Astrocyte (in vitro differentiated cells and primary cell): ENCODE measurements at regions not wholly inside any gene's neighbourhood (a gene's known extent, or its start where the extent isn't known, plus 50 kb on each side); places are given as distances from the start of the nearest gene placed in this dataset.

Experiments used
- DNase-seq: peaks from one replicate; pipeline ENCODE4 v3.0.0-alpha.2; 2010; ENCODE audit warnings: low read depth
- FAIRE-seq: peaks from 2 replicates; lab custom pipeline; 2011; peaks lifted over from hg19 to GRCh38; lab: Jason Lieb, UNC
- H2AFZ ChIP-seq: 2 replicates; pipeline ENCODE4 v1.6.0; 2012; ENCODE audit warnings: low read depth, low read length, inconsistent platforms
- H3K27ac ChIP-seq: 2 replicates; pipeline ENCODE4 v1.5.1; 2011; ENCODE audit warnings: low read depth, low read length, inconsistent platforms
- H3K27me3 ChIP-seq: 2 replicates; pipeline ENCODE4 v1.6.0; 2011; ENCODE audit warnings: low read length, inconsistent platforms; ENCODE audit not compliant: insufficient read depth
- H3K36me3 ChIP-seq: 2 replicates; pipeline ENCODE4 v1.5.1; 2011; ENCODE audit warnings: low read length, inconsistent platforms; ENCODE audit not compliant: insufficient read depth
- H3K4me1 ChIP-seq: 2 replicates; pipeline ENCODE4 v1.5.1; 2011; ENCODE audit warnings: low read length, inconsistent platforms; ENCODE audit not compliant: insufficient read depth
- H3K4me2 ChIP-seq: 2 replicates; pipeline ENCODE4 v1.6.0; 2012; ENCODE audit warnings: low read length, inconsistent platforms
- H3K4me3 ChIP-seq: 2 replicates; pipeline ENCODE4 v1.5.1; 2011; ENCODE audit warnings: low read depth, mild to moderate bottlenecking, low read length, inconsistent platforms; ENCODE audit not compliant: insufficient read depth
- H3K79me2 ChIP-seq: 2 replicates; pipeline ENCODE4 v1.6.0; 2012; ENCODE audit warnings: mild to moderate bottlenecking, low read length, inconsistent platforms; ENCODE audit not compliant: insufficient read depth
- H3K9ac ChIP-seq: 2 replicates; pipeline ENCODE4 v1.6.0; 2012; ENCODE audit warnings: mild to moderate bottlenecking, low read length, inconsistent platforms
- H3K9me3 ChIP-seq: 2 replicates; pipeline ENCODE4 v1.5.1; 2012; ENCODE audit warnings: low read depth, mild to moderate bottlenecking, low read length, inconsistent platforms; ENCODE audit not compliant: insufficient read depth
- H4K20me1 ChIP-seq: 2 replicates; pipeline ENCODE4 v1.6.0; 2012; ENCODE audit warnings: low read length, inconsistent platforms; ENCODE audit not compliant: insufficient read depth
- H3K27ac Mint-ChIP-seq: one replicate; pipeline ENCODE4 v1.8.0; 2021; ENCODE audit warnings: mild to moderate bottlenecking, mixed read lengths; ENCODE audit not compliant: unreplicated experiment
- H3K27me3 Mint-ChIP-seq: one replicate; pipeline ENCODE4 v1.8.0; 2021; ENCODE audit warnings: low read depth, mixed read lengths; ENCODE audit not compliant: unreplicated experiment
- H3K36me3 Mint-ChIP-seq: one replicate; pipeline ENCODE4 v1.8.0; 2021; ENCODE audit warnings: low read depth, mixed read lengths; ENCODE audit not compliant: unreplicated experiment
- H3K4me1 Mint-ChIP-seq: one replicate; pipeline ENCODE4 v1.8.0; 2021; ENCODE audit warnings: low read depth, mixed read lengths; ENCODE audit not compliant: unreplicated experiment
- H3K4me3 Mint-ChIP-seq: one replicate; pipeline ENCODE4 v1.8.0; 2021; ENCODE audit warnings: mild to moderate bottlenecking, moderate library complexity, mixed read lengths; ENCODE audit not compliant: unreplicated experiment
- H3K9me3 Mint-ChIP-seq: one replicate; pipeline ENCODE4 v1.8.0; 2021; ENCODE audit warnings: mild to moderate bottlenecking, mixed read lengths; ENCODE audit not compliant: unreplicated experiment
- EZH2 ChIP-seq: IDR thresholded peaks from 2 replicates; pipeline ENCODE4 v1.6.1; 2012; ENCODE audit warnings: mild to moderate bottlenecking, low read length, inconsistent platforms; ENCODE audit not compliant: insufficient read depth
- TF ChIP-seq, protein P1 (sequence below): IDR thresholded peaks from 2 replicates; pipeline ENCODE4 v1.5.1; 2011; ENCODE audit warnings: low read depth, mild to moderate bottlenecking, inconsistent platforms, low read length, moderate library complexity; ENCODE audit not compliant: insufficient read depth

DNA sequence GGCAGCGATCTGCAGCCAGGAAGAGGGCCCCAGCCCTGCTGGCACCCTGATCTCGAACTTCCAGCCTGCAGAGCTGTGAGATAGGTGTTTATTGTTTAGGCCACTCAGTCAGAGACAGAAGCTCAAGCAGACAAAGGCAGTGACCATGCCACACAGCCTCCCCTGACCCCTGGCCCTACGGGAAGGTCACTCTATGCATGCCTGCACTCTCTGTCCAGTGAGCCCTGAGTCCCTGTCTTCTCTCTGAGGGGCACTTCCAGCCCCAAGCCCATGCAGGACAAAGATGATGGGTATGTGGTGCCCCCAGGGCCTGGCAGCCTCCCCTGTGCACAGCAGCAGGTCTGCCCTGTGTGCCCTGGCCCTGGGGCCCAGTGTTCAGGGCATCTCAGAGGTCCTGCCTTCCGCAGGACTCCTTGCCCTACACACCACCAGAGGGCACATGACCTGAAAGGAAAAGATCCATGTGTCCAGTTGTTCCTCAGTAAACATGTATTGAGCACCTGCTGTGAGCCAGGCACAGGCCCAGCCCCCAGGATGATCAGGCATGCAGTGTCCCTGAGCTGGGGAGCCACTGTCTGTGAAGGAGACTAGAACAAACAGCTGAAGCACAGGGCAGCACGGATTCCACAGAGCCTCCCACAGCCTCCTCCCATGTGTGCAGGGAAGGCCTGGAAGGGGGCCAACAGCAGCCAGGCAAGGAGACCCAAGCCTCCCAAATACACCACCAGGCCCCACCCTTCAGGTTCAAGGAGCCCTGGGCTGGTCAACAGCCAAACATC is 109.3 kb downstream of the ATPSCKMT start:
- no peak overlapping the region for H3K27ac Mint-ChIP-seq
- no peaks in the 10 kb centered on the region for H3K36me3 Mint-ChIP-seq
- Histone ChIP-seq H3K27me3 (no peaks in the 10 kb centered on the region), H2AFZ (no peak overlapping the region), H3K79me2 (no peaks in the 10 kb centered on the region), H3K4me1 (no peaks in the 10 kb centered on the region), H3K4me3 (no peak overlapping the region), H3K36me3 (no peaks in the 10 kb centered on the region), H3K9ac (no peak overlapping the region), H4K20me1 (no peaks in the 10 kb centered on the region), H3K9me3 (no peaks in the 10 kb centered on the region), H3K27ac (no peak overlapping the region), H3K4me2 (no peak overlapping the region)
- FAIRE-seq, result no peak
- no peak overlapping the region for H3K4me3 Mint-ChIP-seq
- no peak for DNase-seq
- no peaks in the 10 kb centered on the region for H3K4me1 Mint-ChIP-seq
- no peaks in the 10 kb centered on the region for H3K9me3 Mint-ChIP-seq
- no peak for TF ChIP-seq EZH2
- TF ChIP-seq, protein P1, sequence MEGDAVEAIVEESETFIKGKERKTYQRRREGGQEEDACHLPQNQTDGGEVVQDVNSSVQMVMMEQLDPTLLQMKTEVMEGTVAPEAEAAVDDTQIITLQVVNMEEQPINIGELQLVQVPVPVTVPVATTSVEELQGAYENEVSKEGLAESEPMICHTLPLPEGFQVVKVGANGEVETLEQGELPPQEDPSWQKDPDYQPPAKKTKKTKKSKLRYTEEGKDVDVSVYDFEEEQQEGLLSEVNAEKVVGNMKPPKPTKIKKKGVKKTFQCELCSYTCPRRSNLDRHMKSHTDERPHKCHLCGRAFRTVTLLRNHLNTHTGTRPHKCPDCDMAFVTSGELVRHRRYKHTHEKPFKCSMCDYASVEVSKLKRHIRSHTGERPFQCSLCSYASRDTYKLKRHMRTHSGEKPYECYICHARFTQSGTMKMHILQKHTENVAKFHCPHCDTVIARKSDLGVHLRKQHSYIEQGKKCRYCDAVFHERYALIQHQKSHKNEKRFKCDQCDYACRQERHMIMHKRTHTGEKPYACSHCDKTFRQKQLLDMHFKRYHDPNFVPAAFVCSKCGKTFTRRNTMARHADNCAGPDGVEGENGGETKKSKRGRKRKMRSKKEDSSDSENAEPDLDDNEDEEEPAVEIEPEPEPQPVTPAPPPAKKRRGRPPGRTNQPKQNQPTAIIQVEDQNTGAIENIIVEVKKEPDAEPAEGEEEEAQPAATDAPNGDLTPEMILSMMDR, result no peak
- H3K27me3 Mint-ChIP-seq, result peaks cover 3% of the 10 kb centered on the region

DNA sequence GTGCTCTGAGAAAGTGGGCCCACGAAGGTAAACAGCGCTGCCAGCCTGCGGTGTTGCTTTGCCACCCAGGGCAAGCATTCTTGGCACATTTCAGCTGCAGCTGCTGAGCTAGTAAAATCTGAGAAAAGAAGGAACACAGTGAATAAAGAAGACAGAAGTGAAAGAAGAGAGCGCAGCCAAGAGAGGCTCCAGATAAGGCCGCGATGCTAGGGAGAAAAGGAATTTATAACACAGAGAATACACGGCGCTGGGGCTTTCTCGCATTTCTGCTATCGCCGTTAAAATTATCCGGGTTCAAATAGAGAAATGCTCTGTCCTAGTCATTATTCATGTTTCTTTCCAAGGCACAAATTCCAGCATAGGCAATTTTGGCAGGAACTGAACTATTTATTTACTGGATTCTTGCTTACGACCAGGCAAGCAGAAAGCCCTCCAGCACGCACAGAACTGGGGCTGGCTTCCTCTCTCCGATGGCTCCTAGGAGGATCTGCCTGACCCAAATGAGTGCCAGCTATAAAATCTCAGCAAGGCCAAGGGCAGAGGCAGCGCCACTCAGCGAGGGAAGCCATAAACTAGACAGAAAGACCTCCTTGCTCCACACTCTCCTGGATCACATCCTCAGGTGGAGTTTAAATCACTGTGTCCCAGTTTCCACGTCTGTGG is 111.2 kb downstream of the ATPSCKMT start:
- no peak overlapping the region for H3K4me2 ChIP-seq

More for the DNA sequence above, 111.2 kb downstream of the ATPSCKMT start:
- no peaks in the 10 kb centered on the region for H3K9me3 Mint-ChIP-seq
- H3K27ac ChIP-seq, result no peak overlapping the region
- H3K4me1 Mint-ChIP-seq, result no peaks in the 10 kb centered on the region
- no peaks in the 10 kb centered on the region for H3K36me3 Mint-ChIP-seq
- no peaks in the 10 kb centered on the region for H3K36me3 ChIP-seq
- FAIRE-seq (no peak), DNase-seq (no peak)
- no peak overlapping the region for H2AFZ ChIP-seq
- H3K27me3 ChIP-seq, result no peaks in the 10 kb centered on the region
- no peaks in the 10 kb centered on the region for H3K79me2 ChIP-seq
- H3K9ac ChIP-seq, result no peak overlapping the region
- no peaks in the 10 kb centered on the region for H3K4me1 ChIP-seq
- no peaks in the 10 kb centered on the region for H3K9me3 ChIP-seq
- no peaks in the 10 kb centered on the region for H4K20me1 ChIP-seq
- no peak overlapping the region for H3K27ac Mint-ChIP-seq
- H3K4me3 ChIP-seq, result no peak overlapping the region
- no peak overlapping the region for H3K4me3 Mint-ChIP-seq
- TF ChIP-seq EZH2, result no peak
- TF ChIP-seq, protein P1, result no peak
- H3K27me3 Mint-ChIP-seq, result peaks cover 3% of the 10 kb centered on the region
